WTC11 (cell line): ENCODE measurements at regions not wholly inside any gene's neighbourhood (a gene's known extent, or its start where the extent isn't known, plus 50 kb on each side); places are given as distances from the start of the nearest gene placed in this dataset.

ENCODE experiments used
- ATAC-seq: fragments of 200-7000 bp; cut with Tn5 transposase; 2 replicates; pipeline ENCODE4 v1.10.0; 2021; ENCODE audit warnings: mild to moderate bottlenecking, moderate library complexity
- CTCF ChIA-PET: fragments of 300-600 bp; sonication (Branson Sonifier 250); formaldehyde crosslinking; loops from one replicate; lab custom pipeline; 2021; ENCODE audit warnings: antibody characterized with exemption; lab: Charles Lee
- POLR2A ChIA-PET: fragments of 350-600 bp; sonication (Branson Sonifier 250); formaldehyde crosslinking; loops from one replicate; lab custom pipeline; 2021; ENCODE audit warnings: antibody characterized with exemption; lab: Charles Lee
- DNase-seq: peaks from one replicate; pipeline ENCODE4 v3.0.0; 2021; ENCODE audit warnings: low spot score
- H3K27ac Mint-ChIP-seq: 2 replicates; pipeline ENCODE4 v1.8.0; 2021; ENCODE audit warnings: mixed read lengths
- H3K27me3 Mint-ChIP-seq: 2 replicates; pipeline ENCODE4 v1.8.0; 2021; ENCODE audit warnings: low read depth, mild to moderate bottlenecking, moderate library complexity, mixed read lengths
- H3K36me3 Mint-ChIP-seq: 2 replicates; pipeline ENCODE4 v1.8.0; 2021; ENCODE audit warnings: mixed read lengths
- H3K4me1 Mint-ChIP-seq: 2 replicates; pipeline ENCODE4 v1.8.0; 2022; ENCODE audit warnings: mixed read lengths
- H3K4me3 Mint-ChIP-seq: 2 replicates; pipeline ENCODE4 v1.8.0; 2021; ENCODE audit warnings: mild to moderate bottlenecking, moderate library complexity, mixed read lengths
- H3K9me3 Mint-ChIP-seq: 2 replicates; pipeline ENCODE4 v1.8.0; 2021; ENCODE audit warnings: mixed read lengths
- ATF3 ChIP-seq: sonication (generic); formaldehyde crosslinking; conservative IDR thresholded peaks from 2 replicates; pipeline ENCODE4 v1.8.1; 2022; ENCODE audit warnings: mild to moderate bottlenecking, missing genetic modification reagents
- GRHL2 ChIP-seq: fragments of 250-450 bp; sonication (Bioruptor Pico); IDR thresholded peaks from 2 replicates; pipeline ENCODE4 v1.8.0; 2022; ENCODE audit warnings: mild to moderate bottlenecking, moderate library complexity; ENCODE audit not compliant: insufficient replicate concordance, severe bottlenecking
- KAT7 ChIP-seq: sonication (generic); formaldehyde crosslinking; IDR thresholded peaks from 2 replicates; pipeline ENCODE4 v1.8.1; 2023; ENCODE audit warnings: missing genetic modification reagents, mild to moderate bottlenecking, borderline replicate concordance
- MXD4 ChIP-seq: fragments of 250-450 bp; sonication (Bioruptor Pico); IDR thresholded peaks from 2 replicates; pipeline ENCODE4 v1.8.0; 2021; ENCODE audit warnings: mild to moderate bottlenecking, moderate library complexity, borderline replicate concordance
- PRDM15 ChIP-seq: sonication (generic); formaldehyde crosslinking; IDR thresholded peaks from 2 replicates; pipeline ENCODE4 v1.8.0; 2022; ENCODE audit warnings: missing genetic modification reagents
- PREB ChIP-seq: sonication (generic); formaldehyde crosslinking; IDR thresholded peaks from 2 replicates; pipeline ENCODE4 v1.8.1; 2022; ENCODE audit warnings: mild to moderate bottlenecking, missing genetic modification reagents, moderate library complexity, borderline replicate concordance
- PRRX2 ChIP-seq: fragments of 250-450 bp; sonication (Bioruptor Pico); IDR thresholded peaks from 2 replicates; pipeline ENCODE4 v1.8.0; 2021; ENCODE audit warnings: mild to moderate bottlenecking
- RELA ChIP-seq: sonication (generic); formaldehyde crosslinking; IDR thresholded peaks from 2 replicates; pipeline ENCODE4 v1.8.1; 2022; ENCODE audit warnings: missing genetic modification reagents, mild to moderate bottlenecking, borderline replicate concordance
- RORB ChIP-seq: fragments of 250-450 bp; sonication (Bioruptor Pico); IDR thresholded peaks from 2 replicates; pipeline ENCODE4 v1.9.0; 2021; ENCODE audit warnings: mild to moderate bottlenecking
- ZNF121 ChIP-seq: sonication (generic); formaldehyde crosslinking; IDR thresholded peaks from 2 replicates; pipeline ENCODE4 v1.8.0; 2023; ENCODE audit warnings: missing genetic modification reagents
- ZNF263 ChIP-seq: sonication (generic); formaldehyde crosslinking; IDR thresholded peaks from 2 replicates; pipeline ENCODE4 v1.8.1; 2022; ENCODE audit warnings: low read depth, mild to moderate bottlenecking, moderate library complexity, missing genetic modification reagents
- ZNF423 ChIP-seq: fragments of 250-450 bp; sonication (Bioruptor Pico); IDR thresholded peaks from 2 replicates; pipeline ENCODE4 v2.1.2; 2022; ENCODE audit warnings: mild to moderate bottlenecking, moderate library complexity
- ZNF671 ChIP-seq: fragments of 250-450 bp; sonication (Bioruptor Pico); IDR thresholded peaks from 2 replicates; pipeline ENCODE4 v1.8.0; 2021; ENCODE audit warnings: mild to moderate bottlenecking
- ZSCAN18 ChIP-seq: fragments of 250-450 bp; sonication (Bioruptor Pico); IDR thresholded peaks from 2 replicates; pipeline ENCODE4 v2.1.2; 2022; ENCODE audit warnings: mild to moderate bottlenecking, moderate library complexity
- TF ChIP-seq, protein P1 (sequence below): fragments of 250-450 bp; sonication (Bioruptor Pico); IDR thresholded peaks from 2 replicates; pipeline ENCODE4 v1.9.0; 2021; ENCODE audit warnings: mild to moderate bottlenecking
- TF ChIP-seq, protein P2 (sequence below): fragments of 250-450 bp; sonication (Bioruptor Pico); IDR thresholded peaks from 2 replicates; pipeline ENCODE4 v1.9.0; 2021; ENCODE audit warnings: mild to moderate bottlenecking
- TF ChIP-seq, protein P3 (sequence below): sonication (generic); formaldehyde crosslinking; IDR thresholded peaks from 2 replicates; pipeline ENCODE4 v1.8.1; 2023; ENCODE audit warnings: mild to moderate bottlenecking, missing genetic modification reagents, borderline replicate concordance

- TF ChIP-seq, protein P1, sequence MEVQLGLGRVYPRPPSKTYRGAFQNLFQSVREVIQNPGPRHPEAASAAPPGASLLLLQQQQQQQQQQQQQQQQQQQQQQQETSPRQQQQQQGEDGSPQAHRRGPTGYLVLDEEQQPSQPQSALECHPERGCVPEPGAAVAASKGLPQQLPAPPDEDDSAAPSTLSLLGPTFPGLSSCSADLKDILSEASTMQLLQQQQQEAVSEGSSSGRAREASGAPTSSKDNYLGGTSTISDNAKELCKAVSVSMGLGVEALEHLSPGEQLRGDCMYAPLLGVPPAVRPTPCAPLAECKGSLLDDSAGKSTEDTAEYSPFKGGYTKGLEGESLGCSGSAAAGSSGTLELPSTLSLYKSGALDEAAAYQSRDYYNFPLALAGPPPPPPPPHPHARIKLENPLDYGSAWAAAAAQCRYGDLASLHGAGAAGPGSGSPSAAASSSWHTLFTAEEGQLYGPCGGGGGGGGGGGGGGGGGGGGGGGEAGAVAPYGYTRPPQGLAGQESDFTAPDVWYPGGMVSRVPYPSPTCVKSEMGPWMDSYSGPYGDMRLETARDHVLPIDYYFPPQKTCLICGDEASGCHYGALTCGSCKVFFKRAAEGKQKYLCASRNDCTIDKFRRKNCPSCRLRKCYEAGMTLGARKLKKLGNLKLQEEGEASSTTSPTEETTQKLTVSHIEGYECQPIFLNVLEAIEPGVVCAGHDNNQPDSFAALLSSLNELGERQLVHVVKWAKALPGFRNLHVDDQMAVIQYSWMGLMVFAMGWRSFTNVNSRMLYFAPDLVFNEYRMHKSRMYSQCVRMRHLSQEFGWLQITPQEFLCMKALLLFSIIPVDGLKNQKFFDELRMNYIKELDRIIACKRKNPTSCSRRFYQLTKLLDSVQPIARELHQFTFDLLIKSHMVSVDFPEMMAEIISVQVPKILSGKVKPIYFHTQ (CRISPR knock-in tag) = no peak
- TF ChIP-seq GRHL2 (CRISPR knock-in tag) = no peak
- TF ChIP-seq ZNF263 (CRISPR knock-in tag) = no peak
- no peak for TF ChIP-seq RORB
- no peak for TF ChIP-seq ZSCAN18
- no peak for TF ChIP-seq ZNF121 (CRISPR knock-in tag)
These were observed 78.4 kb upstream of the ABCA12 start (continued) for GRCh38 chr2:215216806-215217205.

GRCh38 chr2:215215637-215216036 lies 77.2 kb upstream of the ABCA12 start:
- POLR2A ChIA-PET = no interaction called here
- peaks cover 43% of the 10 kb centered on the region for H3K36me3 Mint-ChIP-seq
- peaks cover 93% of the 10 kb centered on the region for H3K27me3 Mint-ChIP-seq
- no peak for DNase-seq
- no peak overlapping the region for H3K27ac Mint-ChIP-seq
- H3K4me1 Mint-ChIP-seq = peaks cover 6% of the 10 kb centered on the region
- no peak overlapping the region for H3K4me3 Mint-ChIP-seq
- peaks cover 58% of the 10 kb centered on the region for H3K9me3 Mint-ChIP-seq
- peak; percentile 65 for ATAC-seq
- CTCF ChIA-PET = no interaction called here
- TF ChIP-seq, protein P2, sequence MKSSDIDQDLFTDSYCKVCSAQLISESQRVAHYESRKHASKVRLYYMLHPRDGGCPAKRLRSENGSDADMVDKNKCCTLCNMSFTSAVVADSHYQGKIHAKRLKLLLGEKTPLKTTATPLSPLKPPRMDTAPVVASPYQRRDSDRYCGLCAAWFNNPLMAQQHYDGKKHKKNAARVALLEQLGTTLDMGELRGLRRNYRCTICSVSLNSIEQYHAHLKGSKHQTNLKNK = no peak
- TF ChIP-seq ATF3 (CRISPR knock-in tag) (no peak), ZSCAN18 (no peak), PRDM15 (CRISPR knock-in tag) (no peak), PRRX2 (CRISPR knock-in tag) (no peak), PREB (CRISPR knock-in tag) (no peak), KAT7 (CRISPR knock-in tag) (no peak), ZNF423 (no peak), ZNF263 (CRISPR knock-in tag) (no peak), RELA (CRISPR knock-in tag) (no peak), ZNF671 (CRISPR knock-in tag) (no peak), MXD4 (CRISPR knock-in tag) (no peak)
- TF ChIP-seq, protein P1 (CRISPR knock-in tag) = no peak
- TF ChIP-seq, protein P3, sequence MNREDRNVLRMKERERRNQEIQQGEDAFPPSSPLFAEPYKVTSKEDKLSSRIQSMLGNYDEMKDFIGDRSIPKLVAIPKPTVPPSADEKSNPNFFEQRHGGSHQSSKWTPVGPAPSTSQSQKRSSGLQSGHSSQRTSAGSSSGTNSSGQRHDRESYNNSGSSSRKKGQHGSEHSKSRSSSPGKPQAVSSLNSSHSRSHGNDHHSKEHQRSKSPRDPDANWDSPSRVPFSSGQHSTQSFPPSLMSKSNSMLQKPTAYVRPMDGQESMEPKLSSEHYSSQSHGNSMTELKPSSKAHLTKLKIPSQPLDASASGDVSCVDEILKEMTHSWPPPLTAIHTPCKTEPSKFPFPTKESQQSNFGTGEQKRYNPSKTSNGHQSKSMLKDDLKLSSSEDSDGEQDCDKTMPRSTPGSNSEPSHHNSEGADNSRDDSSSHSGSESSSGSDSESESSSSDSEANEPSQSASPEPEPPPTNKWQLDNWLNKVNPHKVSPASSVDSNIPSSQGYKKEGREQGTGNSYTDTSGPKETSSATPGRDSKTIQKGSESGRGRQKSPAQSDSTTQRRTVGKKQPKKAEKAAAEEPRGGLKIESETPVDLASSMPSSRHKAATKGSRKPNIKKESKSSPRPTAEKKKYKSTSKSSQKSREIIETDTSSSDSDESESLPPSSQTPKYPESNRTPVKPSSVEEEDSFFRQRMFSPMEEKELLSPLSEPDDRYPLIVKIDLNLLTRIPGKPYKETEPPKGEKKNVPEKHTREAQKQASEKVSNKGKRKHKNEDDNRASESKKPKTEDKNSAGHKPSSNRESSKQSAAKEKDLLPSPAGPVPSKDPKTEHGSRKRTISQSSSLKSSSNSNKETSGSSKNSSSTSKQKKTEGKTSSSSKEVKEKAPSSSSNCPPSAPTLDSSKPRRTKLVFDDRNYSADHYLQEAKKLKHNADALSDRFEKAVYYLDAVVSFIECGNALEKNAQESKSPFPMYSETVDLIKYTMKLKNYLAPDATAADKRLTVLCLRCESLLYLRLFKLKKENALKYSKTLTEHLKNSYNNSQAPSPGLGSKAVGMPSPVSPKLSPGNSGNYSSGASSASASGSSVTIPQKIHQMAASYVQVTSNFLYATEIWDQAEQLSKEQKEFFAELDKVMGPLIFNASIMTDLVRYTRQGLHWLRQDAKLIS (CRISPR knock-in tag) = no peak
